Lung (tissue), 11 donors: ENCODE measurements at regions not wholly inside any gene's neighbourhood (a gene's known extent, or its start where the extent isn't known, plus 50 kb on each side); places are given as distances from the start of the nearest gene placed in this dataset.

Experiments used
- ATAC-seq: fragments of 200-7000 bp; cut with Tn5 transposase; one replicate; pipeline ENCODE4 v1.9.1; 2020; ENCODE audit warnings: moderate number of reproducible peaks; ENCODE audit not compliant: insufficient read depth, low FRiP score
- DNase-seq, 3 donors: peaks; one replicate each; pipeline ENCODE4 v3.0.0-alpha.2; 2013 to 2017
- H3K27ac ChIP-seq, 2 donors: one replicate each; pipeline ENCODE4 v1.5.1; 2013; ENCODE audit warnings: mild to moderate bottlenecking in 2 of 2, moderate library complexity in 2 of 2, control low read depth in 1 of 2, inconsistent platforms in 1 of 2, low read depth in 1 of 2, low read length in 1 of 2
- H3K27me3 ChIP-seq, 3 donors: one replicate each; pipeline ENCODE4 v1.5.1; 2013; ENCODE audit warnings: low read length in 2 of 3; ENCODE audit not compliant: control insufficient read depth in 3 of 3, insufficient read depth in 3 of 3
- H3K36me3 ChIP-seq, 4 donors: one replicate each; pipeline ENCODE4 v1.5.1; 2013; ENCODE audit warnings: low read length in 4 of 4, mild to moderate bottlenecking in 1 of 4, moderate library complexity in 1 of 4; ENCODE audit not compliant: control insufficient read depth in 4 of 4, insufficient read depth in 4 of 4
- H3K4me1 ChIP-seq, 5 donors: one replicate each; pipeline ENCODE4 v1.5.1; 2013; ENCODE audit warnings: low read length in 5 of 5, mild to moderate bottlenecking in 2 of 5, moderate library complexity in 1 of 5; ENCODE audit not compliant: control insufficient read depth in 5 of 5, insufficient read depth in 5 of 5
- H3K4me3 ChIP-seq: one replicate; pipeline ENCODE4 v1.5.1; 2013; ENCODE audit warnings: mild to moderate bottlenecking, control low read depth, moderate library complexity
- H3K9ac ChIP-seq, 2 donors: one replicate each; pipeline ENCODE4 v1.5.1; 2013; ENCODE audit warnings: low read length in 2 of 2, control low read depth in 1 of 2; ENCODE audit not compliant: insufficient read depth in 1 of 2
- H3K9me3 ChIP-seq, 4 donors: one replicate each; pipeline ENCODE4 v1.5.1; 2013; ENCODE audit warnings: low read length in 3 of 4, mild to moderate bottlenecking in 1 of 4, moderate library complexity in 1 of 4; ENCODE audit not compliant: control insufficient read depth in 4 of 4, insufficient read depth in 3 of 4
- WGBS, 2 donors: extraction: QIAGEN DNeasy Blood & Tissue Kit; methylation state at CpG; one replicate each; pipeline ENCODE4 v1.1.7; 2013; 5-methylcytosine and 5-hydroxymethylcytosine counted together
- TF ChIP-seq, protein P1 (sequence below): IDR thresholded peaks from 2 replicates; pipeline ENCODE4 v1.5.1; 2012; ENCODE audit warnings: mild to moderate bottlenecking; ENCODE audit errors: control extremely low read depth, extremely low read depth
- donor health status: control.
- donor health status: control.
- donor health status: Bipolar disorder and iron deficiency.
- donor health status: healthy.
- donor health status: DM: yes; HTN: yes; CAD: no.

DNA sequence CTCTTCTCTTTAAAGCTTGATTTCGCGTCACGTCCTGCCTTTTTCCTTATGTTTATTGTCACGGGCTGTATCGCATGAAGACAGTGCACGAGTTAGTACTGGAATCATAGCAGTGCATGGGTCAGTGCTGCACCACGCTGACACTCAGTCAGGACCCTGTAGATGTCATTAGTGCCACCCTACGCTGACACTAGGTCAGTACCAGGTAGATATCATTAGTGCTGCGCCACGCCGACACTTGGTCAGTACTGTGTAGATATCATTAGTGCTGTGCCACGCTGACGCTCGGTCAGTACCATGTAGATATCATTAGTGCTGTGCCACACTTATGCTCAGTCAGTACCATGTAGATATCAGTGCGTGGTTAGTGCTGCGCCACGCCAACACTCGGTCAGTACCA is 106.2 kb upstream of the ZNF469 start:
- Histone ChIP-seq H3K27ac (no peak overlapping the region), H3K9me3 (peaks cover 0 to 16% (median 5%) of the 10 kb centered on the region in 4 donors), H3K4me3 (no peak overlapping the region), H3K9ac (no peak overlapping the region), H3K27me3 (no peaks in the 10 kb centered on the region), H3K36me3 (no peaks in the 10 kb centered on the region), H3K4me1 (peaks cover 0 to 9% (median 0%) of the 10 kb centered on the region in 5 donors)
- 89 to 90% methylated on average over 18 of the region's 18 CpGs for WGBS, 2 donors
- ATAC-seq: no peak
- TF ChIP-seq, protein P1, sequence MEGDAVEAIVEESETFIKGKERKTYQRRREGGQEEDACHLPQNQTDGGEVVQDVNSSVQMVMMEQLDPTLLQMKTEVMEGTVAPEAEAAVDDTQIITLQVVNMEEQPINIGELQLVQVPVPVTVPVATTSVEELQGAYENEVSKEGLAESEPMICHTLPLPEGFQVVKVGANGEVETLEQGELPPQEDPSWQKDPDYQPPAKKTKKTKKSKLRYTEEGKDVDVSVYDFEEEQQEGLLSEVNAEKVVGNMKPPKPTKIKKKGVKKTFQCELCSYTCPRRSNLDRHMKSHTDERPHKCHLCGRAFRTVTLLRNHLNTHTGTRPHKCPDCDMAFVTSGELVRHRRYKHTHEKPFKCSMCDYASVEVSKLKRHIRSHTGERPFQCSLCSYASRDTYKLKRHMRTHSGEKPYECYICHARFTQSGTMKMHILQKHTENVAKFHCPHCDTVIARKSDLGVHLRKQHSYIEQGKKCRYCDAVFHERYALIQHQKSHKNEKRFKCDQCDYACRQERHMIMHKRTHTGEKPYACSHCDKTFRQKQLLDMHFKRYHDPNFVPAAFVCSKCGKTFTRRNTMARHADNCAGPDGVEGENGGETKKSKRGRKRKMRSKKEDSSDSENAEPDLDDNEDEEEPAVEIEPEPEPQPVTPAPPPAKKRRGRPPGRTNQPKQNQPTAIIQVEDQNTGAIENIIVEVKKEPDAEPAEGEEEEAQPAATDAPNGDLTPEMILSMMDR: no peak
- no peak for DNase-seq

DNA sequence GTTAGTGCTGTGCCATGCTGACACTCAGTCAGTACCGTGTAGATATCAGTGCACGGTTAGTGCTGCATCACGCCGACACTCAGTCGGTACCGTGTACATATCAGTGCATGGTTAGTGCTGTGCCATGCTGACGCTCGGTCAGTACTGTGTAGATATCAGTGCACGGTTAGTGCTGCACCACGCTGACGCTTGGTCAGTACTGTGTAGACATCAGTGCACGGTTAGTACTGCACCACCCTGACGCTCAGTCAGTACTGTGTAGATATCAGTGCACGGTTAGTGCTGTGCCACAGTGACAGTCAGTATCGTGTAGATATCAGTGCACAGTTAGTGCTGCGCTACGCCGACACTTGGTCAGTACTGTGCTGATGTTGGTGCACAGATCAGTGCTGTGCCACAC is 102.8 kb upstream of the ZNF469 start:
- H3K4me1 ChIP-seq: peaks cover 0 to 10% (median 0%) of the 10 kb centered on the region in 5 donors
- no peak overlapping the region for H3K4me3 ChIP-seq
- H3K9me3 ChIP-seq: peaks cover 0 to 16% (median 7%) of the 10 kb centered on the region in 4 donors
- no peak overlapping the region for H3K9ac ChIP-seq
- 93 to 94% methylated on average over 18 of the region's 18 CpGs for WGBS, 2 donors
- no peaks in the 10 kb centered on the region for H3K36me3 ChIP-seq
- no peak overlapping the region for H3K27ac ChIP-seq
- no peaks in the 10 kb centered on the region for H3K27me3 ChIP-seq
- TF ChIP-seq, protein P1: no peak
- DNase-seq (peak in 1 of 3 donors; percentile 6), ATAC-seq (no peak)

DNA sequence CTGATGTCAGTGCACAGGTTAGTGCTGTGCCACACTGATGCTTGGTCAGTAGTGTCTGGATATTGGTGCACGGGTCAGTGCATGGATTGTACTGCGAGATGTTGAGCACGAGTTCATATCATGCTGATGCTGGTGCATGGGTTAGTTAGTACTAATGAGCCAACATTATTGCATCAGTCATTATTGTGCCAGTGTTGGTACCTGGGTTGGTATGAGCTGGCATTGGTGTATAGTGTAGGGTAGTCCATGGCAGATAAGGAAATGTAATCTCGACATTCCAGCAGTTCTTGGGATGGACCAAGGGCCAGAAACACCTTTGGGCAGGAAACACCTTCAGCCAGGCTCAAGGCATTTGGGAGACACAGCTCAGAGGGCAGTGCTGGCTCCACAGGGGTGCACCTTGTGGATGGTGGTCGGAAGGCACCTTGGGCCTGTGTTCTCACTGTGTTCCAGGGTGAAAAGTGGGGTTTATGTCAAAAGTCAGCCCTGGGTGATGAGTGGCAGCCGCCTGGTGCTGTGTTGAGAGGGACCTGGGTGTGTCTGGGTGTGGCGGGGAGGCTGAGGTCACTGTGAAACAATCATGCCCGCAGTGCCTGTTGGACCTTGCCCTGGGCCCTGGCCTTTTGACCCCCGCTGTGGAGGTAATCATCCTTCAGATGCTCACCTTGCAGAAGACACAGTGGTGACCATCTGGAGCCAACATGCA is 100.7 kb upstream of the ZNF469 start:
- no peak overlapping the region for H3K9ac ChIP-seq
- H3K4me1 ChIP-seq: peaks cover 0 to 8% (median 0%) of the 10 kb centered on the region in 5 donors
- no peaks in the 10 kb centered on the region for H3K27me3 ChIP-seq
- no peak overlapping the region for H3K4me3 ChIP-seq
- no peak for ATAC-seq
- WGBS, 2 donors: 74 to 81% methylated on average over 9 of the region's 9 CpGs
- no peak for DNase-seq
- no peak overlapping the region for H3K27ac ChIP-seq
- peaks cover 0 to 29% (median 11%) of the 10 kb centered on the region in 4 donors for H3K9me3 ChIP-seq
- TF ChIP-seq, protein P1: no peak
- H3K36me3 ChIP-seq: no peaks in the 10 kb centered on the region
